Right kidney (tissue), 1 donor: ENCODE measurements at regions not wholly inside any gene's neighbourhood (a gene's known extent, or its start where the extent isn't known, plus 50 kb on each side); places are given as distances from the start of the nearest gene placed in this dataset.

Experiments used
- DNase-seq: peaks from one replicate; pipeline ENCODE4 v3.0.0-alpha.2; 2016

- DNase-seq: no peak
Observed at GRCh38 chr4:144465546-144465945, 180.4 kb upstream of the HHIP start.

GRCh38 chr4:144480068-144480467, 165.9 kb upstream of the HHIP start:
- no peak for DNase-seq

GRCh38 chr4:144489831-144490230, 156.1 kb upstream of the HHIP start:
- no peak for DNase-seq

- no peak for DNase-seq
Observed at GRCh38 chr4:144494280-144494679, 151.7 kb upstream of the HHIP start.

GRCh38 chr4:144495944-144496343, 150.0 kb upstream of the HHIP start:
- no peak for DNase-seq

GRCh38 chr4:144499777-144500176, 146.2 kb upstream of the HHIP start:
- no peak for DNase-seq

- DNase-seq: no peak
Observed at GRCh38 chr4:144501231-144501780, 144.7 kb upstream of the HHIP start.

GRCh38 chr4:144504883-144505282, 141.1 kb upstream of the HHIP start:
- no peak for DNase-seq

GRCh38 chr4:144507311-144508101, 138.4 kb upstream of the HHIP start:
- no peak for DNase-seq

- DNase-seq: peak; percentile 30
Observed at GRCh38 chr4:144509088-144510015, 136.6 kb upstream of the HHIP start.

- no peak for DNase-seq
Observed at GRCh38 chr4:144514736-144515135, 131.2 kb upstream of the HHIP start.

GRCh38 chr4:144518181-144518895, 127.6 kb upstream of the HHIP start:
- no peak for DNase-seq

- DNase-seq: no peak
Observed at GRCh38 chr4:144531841-144532240, 114.1 kb upstream of the HHIP start.

- no peak for DNase-seq
Observed at GRCh38 chr4:144547678-144548298, 98.2 kb upstream of the HHIP start.

- no peak for DNase-seq
Observed at GRCh38 chr4:144556636-144557035, 89.3 kb upstream of the HHIP start.

- no peak for DNase-seq
Observed at GRCh38 chr4:144557404-144557803, 88.6 kb upstream of the HHIP start.

GRCh38 chr4:144562019-144562705, 83.8 kb upstream of the HHIP start:
- DNase-seq: peak; percentile 26

GRCh38 chr4:144564358-144564757, 81.6 kb upstream of the HHIP start:
- DNase-seq: no peak

GRCh38 chr4:144565527-144566195, 80.3 kb upstream of the HHIP start:
- DNase-seq: no peak

GRCh38 chr4:144572660-144573059, 73.3 kb upstream of the HHIP start:
- no peak for DNase-seq

- DNase-seq: no peak
Observed at GRCh38 chr4:144574000-144574399, 72.0 kb upstream of the HHIP start.
